A673 (cell line): ENCODE measurements at regions not wholly inside any gene's neighbourhood (a gene's known extent, or its start where the extent isn't known, plus 50 kb on each side); places are given as distances from the start of the nearest gene placed in this dataset.
A peak's percentile ranks its signal among the peaks of the same experiment; 100 is the strongest.

ENCODE experiments used
- BruUV-seq: library from RNA; stranded (reverse); fragments of 400-500 nt; replicated peaks from 2 replicates; lab custom pipeline; 2021; lab: Mats Ljungman, UMichigan
- CTCF ChIA-PET: fragments of 300-600 bp; sonication (Branson Sonifier 250); formaldehyde crosslinking; loops from one replicate; lab custom pipeline; 2022; ENCODE audit warnings: antibody characterized with exemption; lab: Charles Lee
- POLR2A ChIA-PET: fragments of 300-600 bp; sonication (Branson Sonifier 250); formaldehyde crosslinking; loops from one replicate; lab custom pipeline; 2022; ENCODE audit warnings: antibody characterized with exemption; ENCODE audit not compliant: low non-redundant PET; lab: Charles Lee
- DNase-seq: peaks from one replicate; pipeline ENCODE4 v3.0.0-alpha.2; 2015; ENCODE audit warnings: low spot score
- H3K27ac ChIP-seq: fragments of 200-600 bp; sonication (generic); 2 replicates; pipeline ENCODE4 v1.5.1; 2016; ENCODE audit warnings: mixed run types, low read depth, mild to moderate bottlenecking, mixed read lengths, antibody characterized with exemption, low read length; ENCODE audit not compliant: poor library complexity, severe bottlenecking
- H3K27me3 ChIP-seq: fragments of 200-600 bp; sonication (generic); replicated peaks from 2 replicates; pipeline ENCODE4 v1.6.1; 2017; ENCODE audit warnings: mixed run types, low read depth, mild to moderate bottlenecking, mixed read lengths, antibody characterized with exemption, low read length; ENCODE audit not compliant: insufficient read depth, poor library complexity
- H3K36me3 ChIP-seq: fragments of 200-600 bp; sonication (generic); 2 replicates; pipeline ENCODE4 v1.6.1; 2016; ENCODE audit warnings: mixed run types, mild to moderate bottlenecking, mixed read lengths, antibody characterized with exemption, low read length; ENCODE audit not compliant: insufficient read depth, poor library complexity, severe bottlenecking
- H3K4me1 ChIP-seq: fragments of 200-600 bp; sonication (generic); 2 replicates; pipeline ENCODE4 v1.6.1; 2017; ENCODE audit warnings: mixed run types, mild to moderate bottlenecking, mixed read lengths, antibody characterized with exemption, low read length; ENCODE audit not compliant: insufficient read depth, poor library complexity, severe bottlenecking
- H3K4me3 ChIP-seq: fragments of 200-600 bp; sonication (generic); 2 replicates; pipeline ENCODE4 v1.5.1; 2016; ENCODE audit warnings: low read depth, mixed run types, mild to moderate bottlenecking, mixed read lengths, low read length; ENCODE audit not compliant: poor library complexity, severe bottlenecking
- H3K9me3 ChIP-seq: fragments of 200-600 bp; sonication (generic); 2 replicates; pipeline ENCODE4 v1.6.1; 2016; ENCODE audit warnings: mixed run types, low read depth, mild to moderate bottlenecking, mixed read lengths, antibody characterized with exemption, low read length; ENCODE audit not compliant: poor library complexity, severe bottlenecking
- EZH2 ChIP-seq: fragments of 200-600 bp; sonication (generic); IDR thresholded peaks from 2 replicates; pipeline ENCODE4 v1.6.1; 2017; ENCODE audit warnings: borderline replicate concordance, low read depth, mild to moderate bottlenecking, mixed read lengths, antibody characterized with exemption, low read length; ENCODE audit not compliant: poor library complexity, severe bottlenecking
- intact Hi-C: fragments of 100-400 bp; cut with micrococcal nuclease; formaldehyde crosslinking; loops from one replicate; pipeline ENCODE4 v1.10.0; 2022; ENCODE audit not compliant: unreplicated experiment
- TF ChIP-seq, protein P1 (sequence below): fragments of 300-800, 200-600 bp; sonication (generic); conservative IDR thresholded peaks from 2 replicates; pipeline ENCODE4 v1.5.1; 2017; ENCODE audit warnings: low read depth, mild to moderate bottlenecking, antibody characterized with exemption, low read length, moderate library complexity, mixed read lengths

DNA sequence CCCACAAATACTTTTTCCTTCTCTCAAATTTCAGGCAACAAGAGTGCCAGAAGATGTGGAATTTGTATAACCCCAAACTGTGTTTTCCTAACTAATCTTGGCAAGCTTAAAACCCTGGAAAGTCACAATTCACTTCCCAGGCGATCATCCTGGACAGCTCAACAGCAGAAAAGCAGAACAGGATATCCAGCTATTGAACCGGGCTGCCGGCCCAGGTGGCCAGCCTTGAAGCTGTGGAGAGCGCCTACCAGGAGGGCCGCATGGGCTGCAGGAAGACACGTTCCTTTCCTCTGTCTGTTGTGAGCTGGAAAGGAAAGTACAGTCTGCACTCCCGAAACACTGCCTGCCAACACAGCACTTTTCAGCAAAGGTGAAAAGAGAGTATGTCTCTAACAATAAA lies 719.7 kb upstream of the MARCKS start:
- DNase-seq, result no peak
- intact Hi-C loops, result no loop called here

DNA sequence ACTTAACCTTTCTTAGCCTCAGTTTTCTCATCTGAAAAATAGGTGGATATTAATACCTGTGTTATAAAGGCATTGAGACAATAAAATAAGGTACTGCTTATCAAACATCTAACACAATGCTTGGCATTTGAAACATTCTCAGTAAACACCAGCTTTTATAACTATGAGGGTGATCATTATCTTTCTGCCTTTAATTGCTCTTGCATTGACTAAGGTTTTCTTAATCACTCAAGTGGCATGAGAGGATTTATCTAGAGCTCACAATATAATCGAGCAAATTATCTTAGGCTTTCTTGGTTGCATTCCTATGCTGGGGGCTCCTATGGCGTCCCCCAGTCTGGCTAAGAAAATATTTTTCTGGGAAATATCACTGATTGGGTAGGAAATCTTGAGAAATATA lies 716.4 kb upstream of the MARCKS start:
- no peak for DNase-seq
- Histone ChIP-seq H3K4me1 (no peaks in the 10 kb centered on the region), H3K9me3 (no peaks in the 10 kb centered on the region), H3K36me3 (no peaks in the 10 kb centered on the region), H3K4me3 (no peak overlapping the region), H3K27ac (no peak overlapping the region), H3K27me3 (no peaks in the 10 kb centered on the region)
- CTCF ChIA-PET, result no interaction called here
- POLR2A ChIA-PET, result no interaction called here
- no TSS peak for BruUV-seq
- intact Hi-C loops, result no loop called here
- no peak for TF ChIP-seq EZH2

More for the DNA sequence above, 719.7 kb upstream of the MARCKS start:
- H3K27me3 ChIP-seq, result no peaks in the 10 kb centered on the region
- H3K9me3 ChIP-seq, result no peaks in the 10 kb centered on the region
- no peak overlapping the region for H3K27ac ChIP-seq
- no peaks in the 10 kb centered on the region for H3K36me3 ChIP-seq
- BruUV-seq, result no TSS peak
- CTCF ChIA-PET, result no interaction called here
- no peak overlapping the region for H3K4me3 ChIP-seq
- H3K4me1 ChIP-seq, result no peaks in the 10 kb centered on the region
- TF ChIP-seq EZH2, result no peak
- TF ChIP-seq, protein P1, sequence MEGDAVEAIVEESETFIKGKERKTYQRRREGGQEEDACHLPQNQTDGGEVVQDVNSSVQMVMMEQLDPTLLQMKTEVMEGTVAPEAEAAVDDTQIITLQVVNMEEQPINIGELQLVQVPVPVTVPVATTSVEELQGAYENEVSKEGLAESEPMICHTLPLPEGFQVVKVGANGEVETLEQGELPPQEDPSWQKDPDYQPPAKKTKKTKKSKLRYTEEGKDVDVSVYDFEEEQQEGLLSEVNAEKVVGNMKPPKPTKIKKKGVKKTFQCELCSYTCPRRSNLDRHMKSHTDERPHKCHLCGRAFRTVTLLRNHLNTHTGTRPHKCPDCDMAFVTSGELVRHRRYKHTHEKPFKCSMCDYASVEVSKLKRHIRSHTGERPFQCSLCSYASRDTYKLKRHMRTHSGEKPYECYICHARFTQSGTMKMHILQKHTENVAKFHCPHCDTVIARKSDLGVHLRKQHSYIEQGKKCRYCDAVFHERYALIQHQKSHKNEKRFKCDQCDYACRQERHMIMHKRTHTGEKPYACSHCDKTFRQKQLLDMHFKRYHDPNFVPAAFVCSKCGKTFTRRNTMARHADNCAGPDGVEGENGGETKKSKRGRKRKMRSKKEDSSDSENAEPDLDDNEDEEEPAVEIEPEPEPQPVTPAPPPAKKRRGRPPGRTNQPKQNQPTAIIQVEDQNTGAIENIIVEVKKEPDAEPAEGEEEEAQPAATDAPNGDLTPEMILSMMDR, result no peak
- POLR2A ChIA-PET, result interaction anchor here (0.6 kb wide), 1 partner anchor 18 kb away, joined by 7 read pairs; no protein-coding TSS in a partner anchor

DNA sequence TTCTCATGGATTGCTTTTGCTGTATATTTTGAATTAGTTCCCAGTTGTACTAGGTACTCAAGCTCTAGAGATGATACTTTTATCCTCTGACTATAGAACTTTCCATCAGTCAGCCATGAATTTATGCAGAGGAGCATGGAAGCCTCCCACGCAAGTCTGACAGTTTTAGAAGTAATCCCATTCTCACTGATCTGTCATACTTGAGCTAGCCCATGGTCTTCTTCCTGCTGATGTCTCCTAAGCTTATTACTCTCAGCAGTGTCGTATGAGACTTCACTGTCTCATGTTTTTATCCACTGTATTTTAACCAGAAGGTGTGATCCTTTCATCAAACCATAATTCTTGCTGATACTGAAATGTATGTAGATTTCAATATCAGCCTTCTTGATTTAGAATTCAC lies 715.2 kb upstream of the MARCKS start:
- ChIA-PET CTCF (no interaction called here), POLR2A (no interaction called here)
- Histone ChIP-seq H3K4me3 (no peak overlapping the region), H3K27ac (no peak overlapping the region), H3K27me3 (no peaks in the 10 kb centered on the region), H3K4me1 (no peaks in the 10 kb centered on the region), H3K9me3 (no peaks in the 10 kb centered on the region), H3K36me3 (no peaks in the 10 kb centered on the region)
- intact Hi-C loops, result no loop called here
- BruUV-seq, result no TSS peak
- TF ChIP-seq EZH2, result no peak
- TF ChIP-seq, protein P1, result no peak
- DNase-seq, result peak; percentile 72

- POLR2A ChIA-PET, result interaction anchor here (0.6 kb wide), 1 partner anchor 9 kb away, joined by 3 read pairs; no protein-coding TSS in a partner anchor
- TF ChIP-seq, protein P1, result no peak
- no peak for TF ChIP-seq EZH2
- BruUV-seq, result no TSS peak
- H3K4me3 ChIP-seq, result no peak overlapping the region
- intact Hi-C loops, result no loop called here
- H3K4me1 ChIP-seq, result no peaks in the 10 kb centered on the region
- no peaks in the 10 kb centered on the region for H3K36me3 ChIP-seq
- no peak overlapping the region for H3K27ac ChIP-seq
- no peaks in the 10 kb centered on the region for H3K9me3 ChIP-seq
- H3K27me3 ChIP-seq, result no peaks in the 10 kb centered on the region
- CTCF ChIA-PET, result no interaction called here
- no peak for DNase-seq
Observed at GRCh38 chr6:113142671-113143174, 714.4 kb upstream of the MARCKS start.
